Stimulated activated CD4-positive, alpha-beta T cell treated with anti-CD3 and anti-CD28 coated beads, Interleukin-4, amount 100 ng/mL, for 24 hours (primary cell): ENCODE measurements at regions not wholly inside any gene's neighbourhood (a gene's known extent, or its start where the extent isn't known, plus 50 kb on each side); places are given as distances from the start of the nearest gene placed in this dataset.
"Not testable (repeated sequence)": the region's sequence is repeated elsewhere in the genome, so short reads cannot be mapped to it uniquely, and the experiment has no call there.

Source experiments
- DNase-seq: peaks from one replicate; pipeline ENCODE4 v3.0.0-alpha.2; 2020

- DNase-seq = not testable (repeated sequence)
Observed at GRCh38 chr14:105740272-105740671, 213.9 kb downstream of the TMEM121 start.

GRCh38 chr14:105740961-105741360 lies 214.6 kb downstream of the TMEM121 start:
- not testable (repeated sequence) for DNase-seq

DNA sequence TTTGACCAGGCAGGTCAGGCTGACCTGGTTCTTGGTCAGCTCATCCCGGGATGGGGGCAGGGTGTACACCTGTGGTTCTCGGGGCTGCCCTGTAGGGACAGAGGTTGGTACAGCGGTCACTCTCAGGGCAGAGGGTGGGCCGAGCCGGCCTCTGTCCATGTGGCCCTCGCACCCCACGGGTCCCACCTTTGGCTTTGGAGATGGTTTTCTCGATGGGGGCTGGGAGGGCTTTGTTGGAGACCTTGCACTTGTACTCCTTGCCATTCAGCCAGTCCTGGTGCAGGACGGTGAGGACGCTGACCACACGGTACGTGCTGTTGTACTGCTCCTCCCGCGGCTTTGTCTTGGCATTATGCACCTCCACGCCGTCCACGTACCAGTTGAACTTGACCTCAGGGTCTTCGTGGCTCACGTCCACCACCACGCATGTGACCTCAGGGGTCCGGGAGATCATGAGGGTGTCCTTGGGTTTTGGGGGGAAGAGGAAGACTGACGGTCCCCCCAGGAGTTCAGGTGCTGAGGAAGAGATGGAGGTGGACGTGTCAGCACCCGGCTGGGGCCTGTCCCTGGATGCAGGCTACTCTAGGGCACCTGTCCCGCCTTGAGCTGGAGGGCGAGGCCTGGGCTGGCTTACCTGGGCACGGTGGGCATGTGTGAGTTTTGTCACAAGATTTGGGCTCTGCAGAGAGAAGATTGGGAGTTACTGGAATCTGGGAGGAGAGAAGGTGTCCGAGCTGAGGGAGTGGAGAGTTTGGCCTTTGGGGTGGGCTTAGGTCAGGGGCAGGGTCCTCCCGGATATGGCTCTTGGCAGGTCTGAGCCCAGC lies 215.5 kb downstream of the TMEM121 start:
- DNase-seq = not testable (repeated sequence)

DNA sequence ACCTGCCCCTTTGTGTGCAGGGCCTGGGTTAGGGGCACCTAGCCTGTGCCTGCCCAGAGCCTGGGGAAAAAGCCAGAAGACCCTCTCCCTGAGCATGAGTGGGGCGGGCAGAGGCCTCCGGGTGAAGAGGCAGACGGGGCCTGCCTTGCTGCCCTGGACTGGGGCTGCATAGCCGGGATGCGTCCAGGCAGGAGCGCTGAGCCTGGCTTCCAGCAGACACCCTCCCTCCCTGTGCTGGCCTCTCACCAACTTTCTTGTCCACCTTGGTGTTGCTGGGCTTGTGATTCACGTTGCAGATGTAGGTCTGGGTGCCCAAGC lies 216.1 kb downstream of the TMEM121 start:
- no peak for DNase-seq

- not testable (repeated sequence) for DNase-seq
Observed at GRCh38 chr14:105742904-105743701, 216.7 kb downstream of the TMEM121 start.

DNA sequence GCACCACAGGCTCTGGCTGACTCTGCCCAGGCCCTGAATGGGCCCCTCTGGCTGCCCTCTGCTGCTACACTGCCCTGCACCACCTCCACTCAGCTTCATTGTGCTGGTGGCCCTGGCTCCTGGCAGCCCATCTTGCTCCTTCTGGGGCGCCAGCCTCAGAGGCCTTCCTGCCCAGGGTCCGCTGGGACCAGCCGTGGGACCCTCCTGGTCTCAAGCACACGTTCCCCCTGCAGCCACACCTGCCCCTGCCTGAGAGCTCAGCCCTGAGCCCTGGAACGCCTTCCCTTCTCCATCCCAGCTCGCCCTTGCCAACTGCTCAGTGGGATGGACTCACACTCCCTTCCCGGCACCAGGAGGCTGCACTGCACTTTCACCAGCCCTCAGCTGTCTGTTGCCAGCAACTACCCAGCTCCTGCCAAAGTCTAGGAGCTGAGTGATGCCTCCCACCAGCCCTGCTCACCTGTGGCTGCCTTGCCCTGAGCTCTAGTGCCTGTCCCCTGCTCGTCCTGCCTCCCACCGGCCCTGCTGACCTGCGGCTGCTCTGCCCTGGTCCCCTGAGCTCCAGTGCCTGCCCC lies 217.9 kb downstream of the TMEM121 start:
- DNase-seq = not testable (repeated sequence)

DNA sequence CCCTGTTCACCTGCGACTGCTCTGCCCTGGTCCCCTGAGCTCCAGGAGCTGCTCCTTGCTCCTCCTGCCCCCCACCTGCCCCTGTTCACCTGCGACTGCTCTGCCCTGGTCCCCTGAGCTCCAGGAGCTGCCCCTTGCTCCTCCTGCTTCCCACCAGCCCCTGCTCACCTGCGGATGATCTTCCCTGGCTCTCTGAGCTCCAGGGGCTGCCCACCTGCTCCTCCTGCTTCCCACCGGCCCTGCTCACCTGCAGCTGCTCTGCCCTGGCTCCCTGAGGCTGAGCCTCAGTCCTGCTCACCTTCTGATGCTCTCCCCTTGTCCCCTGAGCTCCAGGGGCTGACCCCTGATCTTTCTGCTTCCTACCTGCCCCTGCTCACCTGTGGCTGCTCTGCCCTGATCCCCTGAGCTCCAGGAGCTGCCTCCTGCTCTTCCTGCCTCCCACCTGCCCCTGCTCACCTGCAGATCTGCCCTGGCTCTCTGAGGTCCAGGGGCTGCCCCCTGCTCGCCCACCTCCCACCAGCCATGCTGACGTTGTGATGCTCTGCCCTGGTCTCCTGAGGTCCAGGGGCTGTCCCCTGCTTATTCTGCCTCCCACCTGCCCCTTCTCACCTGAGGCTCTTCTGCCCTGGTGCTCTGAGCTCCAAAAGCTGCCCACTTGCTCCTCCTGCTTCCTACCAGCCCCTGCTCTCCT lies 219.2 kb downstream of the TMEM121 start:
- DNase-seq = no peak

DNA sequence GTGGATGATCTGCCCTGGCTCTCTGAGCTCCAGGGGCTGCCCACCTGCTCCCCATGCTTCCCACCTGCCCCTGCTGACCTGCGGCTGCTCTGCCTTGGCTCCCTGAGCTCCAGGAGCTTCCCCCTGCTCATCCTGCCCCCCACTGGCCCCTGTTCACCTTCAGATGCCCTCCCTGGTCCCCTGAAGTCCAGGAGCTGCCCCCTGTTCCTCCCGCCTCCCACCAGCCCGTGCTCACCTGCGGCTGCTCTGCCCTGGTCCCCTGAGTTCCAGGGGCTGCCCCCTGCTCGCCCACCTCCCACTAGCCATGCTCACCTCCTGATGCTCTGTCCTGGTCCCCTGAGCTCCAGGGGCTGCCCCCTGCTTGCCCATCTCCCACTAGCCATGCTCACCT lies 219.7 kb downstream of the TMEM121 start:
- no peak for DNase-seq

- not testable (repeated sequence) for DNase-seq
Observed at GRCh38 chr14:105746800-105747502, 220.6 kb downstream of the TMEM121 start.

- DNase-seq = not testable (repeated sequence)
Observed at GRCh38 chr14:105747503-105748203, 221.3 kb downstream of the TMEM121 start.

DNA sequence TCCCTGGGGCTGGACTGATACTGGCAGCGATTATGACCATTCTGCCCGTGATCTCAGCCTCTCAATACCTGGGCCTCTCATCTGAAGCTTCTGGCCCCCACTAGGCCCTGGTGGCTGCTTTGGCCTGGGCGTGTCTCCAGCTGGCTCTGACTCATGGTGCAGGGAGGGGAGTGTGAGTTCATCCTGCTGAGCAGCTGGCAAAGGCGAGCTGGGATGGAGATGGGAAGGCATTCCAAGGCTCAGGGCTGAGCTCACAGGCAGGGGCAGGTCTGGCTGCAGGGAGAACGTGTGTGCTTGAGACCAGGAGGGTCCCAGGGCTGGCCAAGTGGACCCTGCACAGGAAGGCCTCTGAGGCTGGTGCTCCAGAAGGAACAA lies 221.8 kb downstream of the TMEM121 start:
- DNase-seq = no peak

GRCh38 chr14:105748710-105749109 lies 222.3 kb downstream of the TMEM121 start:
- not testable (repeated sequence) for DNase-seq

DNA sequence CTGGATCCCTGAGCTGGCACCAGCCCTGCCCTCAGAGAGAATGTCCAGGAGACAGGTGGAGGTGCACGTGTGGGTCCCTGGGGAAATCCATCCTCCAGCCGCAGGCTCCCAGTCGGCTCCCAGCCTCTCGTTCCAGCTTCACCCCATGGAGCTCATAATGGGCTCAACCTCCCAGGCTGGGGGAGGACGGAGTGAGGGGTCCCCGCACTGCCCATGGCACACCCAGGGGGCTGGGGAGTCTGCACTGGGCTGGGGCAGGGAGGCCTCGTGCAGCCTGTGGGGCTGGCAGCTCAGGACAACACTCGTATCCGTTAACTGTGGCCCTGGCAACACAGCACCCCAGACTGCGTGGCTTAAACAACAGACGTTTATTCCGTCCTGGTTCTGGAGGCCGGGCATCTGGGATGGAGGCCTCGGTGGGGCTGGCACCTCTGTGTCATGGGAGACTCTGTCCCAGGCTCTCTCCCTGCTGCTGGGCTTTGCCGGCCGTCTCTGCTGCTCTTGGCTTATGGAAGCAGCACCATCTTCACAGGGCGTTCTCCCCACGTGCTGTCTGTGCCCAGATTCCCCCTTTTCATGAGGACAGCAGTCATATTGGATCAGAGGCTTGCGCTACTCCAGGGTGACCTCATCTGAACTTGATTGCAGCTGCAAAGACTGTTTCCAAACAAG lies 223.6 kb downstream of the TMEM121 start:
- DNase-seq = not testable (repeated sequence)

DNA sequence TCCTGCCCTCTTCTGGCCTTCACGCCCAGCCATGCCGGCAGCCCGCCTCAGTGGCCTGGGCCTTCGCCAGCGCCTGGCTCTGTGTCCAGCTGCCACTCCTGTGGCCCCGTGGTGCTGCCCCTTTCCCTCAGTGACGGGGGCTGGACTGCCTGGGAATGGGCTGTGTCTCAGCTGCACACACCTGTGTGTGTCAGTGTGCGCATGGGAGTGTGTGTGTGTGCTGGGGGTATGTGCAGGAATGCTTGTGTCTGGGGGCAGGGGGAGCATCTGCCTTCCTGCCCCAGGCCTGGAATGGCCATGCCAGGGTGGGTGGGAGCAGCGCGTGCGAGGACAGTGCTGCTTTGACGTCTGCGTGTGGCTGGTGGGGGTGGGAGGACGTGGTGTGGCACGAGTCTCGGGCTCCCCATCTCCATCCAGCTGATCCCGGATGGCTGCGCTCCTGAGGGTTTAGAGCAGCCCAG lies 224.9 kb downstream of the TMEM121 start:
- DNase-seq = not testable (repeated sequence)

DNA sequence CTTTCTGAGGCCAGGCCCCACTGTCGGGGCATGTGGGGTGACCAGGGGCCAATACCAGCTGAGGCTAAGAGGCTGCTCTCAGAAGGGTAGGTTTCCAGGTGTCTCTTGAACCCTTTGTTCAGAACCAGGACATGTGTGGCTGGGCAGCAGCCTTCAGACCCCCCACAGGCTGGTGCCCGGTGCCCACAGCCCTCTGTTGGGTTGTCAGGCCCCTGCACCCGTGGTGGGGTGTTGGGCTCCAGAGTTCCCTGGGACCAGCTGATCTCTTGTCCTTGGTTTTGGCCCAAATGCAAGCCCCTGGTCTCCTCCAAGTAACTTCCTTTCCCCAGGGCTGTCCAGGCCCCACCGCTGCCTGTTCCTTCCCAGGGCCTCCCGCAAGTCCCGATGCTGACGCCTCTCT lies 226.0 kb downstream of the TMEM121 start:
- not testable (repeated sequence) for DNase-seq

GRCh38 chr14:105760691-105761344 lies 234.4 kb downstream of the TMEM121 start:
- DNase-seq = no peak

GRCh38 chr14:105761345-105761740 lies 235.0 kb downstream of the TMEM121 start:
- not testable (repeated sequence) for DNase-seq

DNA sequence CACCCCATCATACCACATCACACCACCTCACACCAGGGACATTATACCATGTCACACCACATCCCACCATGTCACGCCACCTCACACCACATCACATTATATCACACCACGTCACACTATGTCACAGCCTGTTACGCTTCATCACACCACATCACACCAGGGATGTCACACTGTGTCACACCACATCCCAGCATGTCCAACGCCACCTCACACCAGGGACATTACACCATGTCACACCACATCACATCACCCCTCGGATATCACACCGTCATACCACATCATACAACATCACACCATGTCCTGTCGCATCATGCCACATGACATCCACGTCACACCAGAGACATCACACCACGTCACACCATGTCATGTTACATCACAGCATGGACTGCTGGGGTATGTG lies 235.5 kb downstream of the TMEM121 start:
- no peak for DNase-seq

DNA sequence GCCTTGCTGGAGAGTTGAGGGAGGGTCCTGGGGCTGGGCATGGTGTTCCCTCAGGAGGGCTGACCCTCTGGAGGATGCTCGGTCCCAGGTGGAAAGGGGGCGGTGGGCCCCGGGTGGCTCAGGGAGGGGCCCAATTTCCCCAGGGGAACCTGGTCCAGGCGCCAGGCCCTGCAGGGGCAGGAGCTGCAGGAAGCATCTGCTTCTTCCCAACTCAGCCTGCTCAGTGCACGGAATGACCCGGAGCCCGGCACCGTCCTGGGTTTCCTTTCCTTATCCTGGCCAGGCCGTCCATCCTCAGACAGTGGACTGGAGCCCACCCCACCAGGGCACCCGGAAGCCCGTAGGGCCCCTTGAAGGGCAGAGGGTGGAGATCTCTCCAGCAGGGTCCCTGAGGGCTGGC lies 235.9 kb downstream of the TMEM121 start:
- not testable (repeated sequence) for DNase-seq

- not testable (repeated sequence) for DNase-seq
Observed at GRCh38 chr14:105764254-105764901, 238.0 kb downstream of the TMEM121 start.
